ENCODE measurements at regions not wholly inside any gene's neighbourhood (a gene's known extent, or its start where the extent isn't known, plus 50 kb on each side); places are given as distances from the start of the nearest gene placed in this dataset.
A peak's percentile ranks its signal among the peaks of the same experiment; 100 is the strongest.

DNA sequence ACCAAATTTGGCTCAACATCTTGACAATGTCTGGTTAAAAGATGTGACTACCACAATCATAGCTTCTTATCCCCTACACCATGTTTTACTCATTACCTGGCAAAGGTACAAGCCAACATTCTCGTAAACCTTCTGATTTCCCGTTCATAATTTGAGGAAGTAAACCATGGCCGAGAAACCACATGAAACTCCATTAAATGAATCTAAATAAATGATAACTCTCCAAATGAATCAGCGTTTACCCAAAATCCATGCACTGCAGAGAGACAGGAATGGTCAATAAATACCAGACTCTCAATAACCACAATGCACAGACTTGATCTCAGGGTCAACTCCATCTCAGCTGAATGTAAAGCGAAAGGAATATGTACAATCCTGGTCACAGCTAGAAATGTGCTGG, 125.2 kb downstream of the TYW3 start (continued):
- TF ChIP-seq, protein P1, sequence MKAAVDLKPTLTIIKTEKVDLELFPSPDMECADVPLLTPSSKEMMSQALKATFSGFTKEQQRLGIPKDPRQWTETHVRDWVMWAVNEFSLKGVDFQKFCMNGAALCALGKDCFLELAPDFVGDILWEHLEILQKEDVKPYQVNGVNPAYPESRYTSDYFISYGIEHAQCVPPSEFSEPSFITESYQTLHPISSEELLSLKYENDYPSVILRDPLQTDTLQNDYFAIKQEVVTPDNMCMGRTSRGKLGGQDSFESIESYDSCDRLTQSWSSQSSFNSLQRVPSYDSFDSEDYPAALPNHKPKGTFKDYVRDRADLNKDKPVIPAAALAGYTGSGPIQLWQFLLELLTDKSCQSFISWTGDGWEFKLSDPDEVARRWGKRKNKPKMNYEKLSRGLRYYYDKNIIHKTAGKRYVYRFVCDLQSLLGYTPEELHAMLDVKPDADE (IDR thresholded peaks at IDR 0.05) = no peak
- TF ChIP-seq, protein P2, sequence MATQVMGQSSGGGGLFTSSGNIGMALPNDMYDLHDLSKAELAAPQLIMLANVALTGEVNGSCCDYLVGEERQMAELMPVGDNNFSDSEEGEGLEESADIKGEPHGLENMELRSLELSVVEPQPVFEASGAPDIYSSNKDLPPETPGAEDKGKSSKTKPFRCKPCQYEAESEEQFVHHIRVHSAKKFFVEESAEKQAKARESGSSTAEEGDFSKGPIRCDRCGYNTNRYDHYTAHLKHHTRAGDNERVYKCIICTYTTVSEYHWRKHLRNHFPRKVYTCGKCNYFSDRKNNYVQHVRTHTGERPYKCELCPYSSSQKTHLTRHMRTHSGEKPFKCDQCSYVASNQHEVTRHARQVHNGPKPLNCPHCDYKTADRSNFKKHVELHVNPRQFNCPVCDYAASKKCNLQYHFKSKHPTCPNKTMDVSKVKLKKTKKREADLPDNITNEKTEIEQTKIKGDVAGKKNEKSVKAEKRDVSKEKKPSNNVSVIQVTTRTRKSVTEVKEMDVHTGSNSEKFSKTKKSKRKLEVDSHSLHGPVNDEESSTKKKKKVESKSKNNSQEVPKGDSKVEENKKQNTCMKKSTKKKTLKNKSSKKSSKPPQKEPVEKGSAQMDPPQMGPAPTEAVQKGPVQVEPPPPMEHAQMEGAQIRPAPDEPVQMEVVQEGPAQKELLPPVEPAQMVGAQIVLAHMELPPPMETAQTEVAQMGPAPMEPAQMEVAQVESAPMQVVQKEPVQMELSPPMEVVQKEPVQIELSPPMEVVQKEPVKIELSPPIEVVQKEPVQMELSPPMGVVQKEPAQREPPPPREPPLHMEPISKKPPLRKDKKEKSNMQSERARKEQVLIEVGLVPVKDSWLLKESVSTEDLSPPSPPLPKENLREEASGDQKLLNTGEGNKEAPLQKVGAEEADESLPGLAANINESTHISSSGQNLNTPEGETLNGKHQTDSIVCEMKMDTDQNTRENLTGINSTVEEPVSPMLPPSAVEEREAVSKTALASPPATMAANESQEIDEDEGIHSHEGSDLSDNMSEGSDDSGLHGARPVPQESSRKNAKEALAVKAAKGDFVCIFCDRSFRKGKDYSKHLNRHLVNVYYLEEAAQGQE (IDR thresholded peaks at IDR 0.05; ENCODE audit: unreplicated experiment) = no peak

DNA sequence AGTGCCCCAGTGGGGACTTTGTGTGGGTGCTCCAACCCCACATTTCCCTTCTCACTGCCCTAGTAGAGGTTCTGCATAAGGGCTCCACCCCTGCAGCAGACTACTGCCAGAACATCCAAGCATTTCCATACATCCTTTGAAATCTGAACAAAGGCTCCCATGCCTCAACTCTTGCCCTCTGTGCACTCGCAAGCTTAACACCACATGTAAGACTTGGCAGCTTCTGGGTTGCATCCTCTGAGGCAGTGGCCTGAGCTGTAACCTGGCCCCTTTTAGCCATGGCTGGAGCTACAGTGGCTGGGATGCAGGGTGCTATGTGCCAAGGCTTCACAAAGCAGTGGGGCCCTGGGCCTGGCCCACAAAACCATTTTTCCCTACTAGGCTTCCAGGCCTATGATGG, 128.9 kb downstream of the TYW3 start:
- H3K27me3 Mint-ChIP-seq (ENCODE audit: insufficient read depth, low read depth, poor library complexity) = no peaks in the 10 kb centered on the region
- H2AFZ ChIP-seq = 0 out of 2 replicates have a peak overlapping the region, but pooled peaks have one; percentile 61
- H3K4me3 ChIP-seq = no peak overlapping the region
- H3K4me1 ChIP-seq (ENCODE audit: insufficient read depth) = no peaks in the 10 kb centered on the region
- no peaks in the 10 kb centered on the region for H3K27me3 ChIP-seq (ENCODE audit: insufficient read depth)
- TF ChIP-seq STAT1 (IDR thresholded peaks at IDR 0.05; ENCODE audit: unreplicated experiment) (no peak), JUNB (IDR thresholded peaks at IDR 0.05; ENCODE audit: unreplicated experiment) (no peak), NANOG (IDR thresholded peaks at IDR 0.05; ENCODE audit: borderline replicate concordance) (no peak), EZH2 (IDR thresholded peaks at IDR 0.05; ENCODE audit: low read depth, unreplicated experiment) (no peak), POLR2AphosphoS5 (IDR thresholded peaks at IDR 0.05; ENCODE audit: low read depth) (no peak), ZNF114 (CRISPR knock-in tag; IDR thresholded peaks at IDR 0.05) (no peak), ZNF331 (CRISPR knock-in tag; IDR thresholded peaks at IDR 0.05; ENCODE audit: low read depth) (no peak)
- TF ChIP-seq, protein P1 (IDR thresholded peaks at IDR 0.05) = no peak
- TF ChIP-seq, protein P3, sequence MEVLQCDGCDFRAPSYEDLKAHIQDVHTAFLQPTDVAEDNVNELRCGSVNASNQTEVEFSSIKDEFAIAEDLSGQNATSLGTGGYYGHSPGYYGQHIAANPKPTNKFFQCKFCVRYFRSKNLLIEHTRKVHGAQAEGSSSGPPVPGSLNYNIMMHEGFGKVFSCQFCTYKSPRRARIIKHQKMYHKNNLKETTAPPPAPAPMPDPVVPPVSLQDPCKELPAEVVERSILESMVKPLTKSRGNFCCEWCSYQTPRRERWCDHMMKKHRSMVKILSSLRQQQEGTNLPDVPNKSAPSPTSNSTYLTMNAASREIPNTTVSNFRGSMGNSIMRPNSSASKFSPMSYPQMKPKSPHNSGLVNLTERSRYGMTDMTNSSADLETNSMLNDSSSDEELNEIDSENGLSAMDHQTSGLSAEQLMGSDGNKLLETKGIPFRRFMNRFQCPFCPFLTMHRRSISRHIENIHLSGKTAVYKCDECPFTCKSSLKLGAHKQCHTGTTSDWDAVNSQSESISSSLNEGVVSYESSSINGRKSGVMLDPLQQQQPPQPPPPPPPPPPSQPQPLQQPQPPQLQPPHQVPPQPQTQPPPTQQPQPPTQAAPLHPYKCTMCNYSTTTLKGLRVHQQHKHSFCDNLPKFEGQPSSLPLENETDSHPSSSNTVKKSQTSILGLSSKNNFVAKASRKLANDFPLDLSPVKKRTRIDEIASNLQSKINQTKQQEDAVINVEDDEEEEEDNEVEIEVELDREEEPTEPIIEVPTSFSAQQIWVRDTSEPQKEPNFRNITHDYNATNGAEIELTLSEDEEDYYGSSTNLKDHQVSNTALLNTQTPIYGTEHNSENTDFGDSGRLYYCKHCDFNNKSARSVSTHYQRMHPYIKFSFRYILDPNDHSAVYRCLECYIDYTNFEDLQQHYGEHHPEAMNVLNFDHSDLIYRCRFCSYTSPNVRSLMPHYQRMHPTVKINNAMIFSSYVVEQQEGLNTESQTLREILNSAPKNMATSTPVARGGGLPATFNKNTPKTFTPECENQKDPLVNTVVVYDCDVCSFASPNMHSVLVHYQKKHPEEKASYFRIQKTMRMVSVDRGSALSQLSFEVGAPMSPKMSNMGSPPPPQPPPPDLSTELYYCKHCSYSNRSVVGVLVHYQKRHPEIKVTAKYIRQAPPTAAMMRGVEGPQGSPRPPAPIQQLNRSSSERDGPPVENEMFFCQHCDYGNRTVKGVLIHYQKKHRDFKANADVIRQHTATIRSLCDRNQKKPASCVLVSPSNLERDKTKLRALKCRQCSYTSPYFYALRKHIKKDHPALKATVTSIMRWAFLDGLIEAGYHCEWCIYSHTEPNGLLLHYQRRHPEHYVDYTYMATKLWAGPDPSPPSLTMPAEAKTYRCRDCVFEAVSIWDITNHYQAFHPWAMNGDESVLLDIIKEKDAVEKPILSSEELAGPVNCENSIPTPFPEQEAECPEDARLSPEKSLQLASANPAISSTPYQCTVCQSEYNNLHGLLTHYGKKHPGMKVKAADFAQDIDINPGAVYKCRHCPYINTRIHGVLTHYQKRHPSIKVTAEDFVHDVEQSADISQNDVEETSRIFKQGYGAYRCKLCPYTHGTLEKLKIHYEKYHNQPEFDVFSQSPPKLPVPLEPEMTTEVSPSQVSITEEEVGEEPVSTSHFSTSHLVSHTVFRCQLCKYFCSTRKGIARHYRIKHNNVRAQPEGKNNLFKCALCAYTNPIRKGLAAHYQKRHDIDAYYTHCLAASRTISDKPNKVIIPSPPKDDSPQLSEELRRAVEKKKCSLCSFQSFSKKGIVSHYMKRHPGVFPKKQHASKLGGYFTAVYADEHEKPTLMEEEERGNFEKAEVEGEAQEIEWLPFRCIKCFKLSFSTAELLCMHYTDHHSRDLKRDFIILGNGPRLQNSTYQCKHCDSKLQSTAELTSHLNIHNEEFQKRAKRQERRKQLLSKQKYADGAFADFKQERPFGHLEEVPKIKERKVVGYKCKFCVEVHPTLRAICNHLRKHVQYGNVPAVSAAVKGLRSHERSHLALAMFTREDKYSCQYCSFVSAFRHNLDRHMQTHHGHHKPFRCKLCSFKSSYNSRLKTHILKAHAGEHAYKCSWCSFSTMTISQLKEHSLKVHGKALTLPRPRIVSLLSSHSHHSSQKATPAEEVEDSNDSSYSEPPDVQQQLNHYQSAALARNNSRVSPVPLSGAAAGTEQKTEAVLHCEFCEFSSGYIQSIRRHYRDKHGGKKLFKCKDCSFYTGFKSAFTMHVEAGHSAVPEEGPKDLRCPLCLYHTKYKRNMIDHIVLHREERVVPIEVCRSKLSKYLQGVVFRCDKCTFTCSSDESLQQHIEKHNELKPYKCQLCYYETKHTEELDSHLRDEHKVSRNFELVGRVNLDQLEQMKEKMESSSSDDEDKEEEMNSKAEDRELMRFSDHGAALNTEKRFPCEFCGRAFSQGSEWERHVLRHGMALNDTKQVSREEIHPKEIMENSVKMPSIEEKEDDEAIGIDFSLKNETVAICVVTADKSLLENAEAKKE (CRISPR knock-in tag; IDR thresholded peaks at IDR 0.05) = no peak
- TF ChIP-seq, protein P4, sequence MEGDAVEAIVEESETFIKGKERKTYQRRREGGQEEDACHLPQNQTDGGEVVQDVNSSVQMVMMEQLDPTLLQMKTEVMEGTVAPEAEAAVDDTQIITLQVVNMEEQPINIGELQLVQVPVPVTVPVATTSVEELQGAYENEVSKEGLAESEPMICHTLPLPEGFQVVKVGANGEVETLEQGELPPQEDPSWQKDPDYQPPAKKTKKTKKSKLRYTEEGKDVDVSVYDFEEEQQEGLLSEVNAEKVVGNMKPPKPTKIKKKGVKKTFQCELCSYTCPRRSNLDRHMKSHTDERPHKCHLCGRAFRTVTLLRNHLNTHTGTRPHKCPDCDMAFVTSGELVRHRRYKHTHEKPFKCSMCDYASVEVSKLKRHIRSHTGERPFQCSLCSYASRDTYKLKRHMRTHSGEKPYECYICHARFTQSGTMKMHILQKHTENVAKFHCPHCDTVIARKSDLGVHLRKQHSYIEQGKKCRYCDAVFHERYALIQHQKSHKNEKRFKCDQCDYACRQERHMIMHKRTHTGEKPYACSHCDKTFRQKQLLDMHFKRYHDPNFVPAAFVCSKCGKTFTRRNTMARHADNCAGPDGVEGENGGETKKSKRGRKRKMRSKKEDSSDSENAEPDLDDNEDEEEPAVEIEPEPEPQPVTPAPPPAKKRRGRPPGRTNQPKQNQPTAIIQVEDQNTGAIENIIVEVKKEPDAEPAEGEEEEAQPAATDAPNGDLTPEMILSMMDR (conservative IDR thresholded peaks at IDR 0.05; ENCODE audit: low read depth in 2 of 2) = no peak
- H3K4me1 Mint-ChIP-seq = peaks cover 6% of the 10 kb centered on the region
- H3K4me2 ChIP-seq = no peak overlapping the region
- no peak for DNase-seq (ENCODE audit: low spot score)
- no peak overlapping the region for H3K27ac Mint-ChIP-seq
- no peaks in the 10 kb centered on the region for H3F3A ChIP-seq (replicated peaks; ENCODE audit: low read depth)
- no peak overlapping the region for H3K27ac ChIP-seq (ENCODE audit: low read depth)
- no peaks in the 10 kb centered on the region for H3K79me2 ChIP-seq (replicated peaks; ENCODE audit: insufficient read depth)
- H3K9me2 ChIP-seq (ENCODE audit: insufficient read depth) = peaks cover 17% of the 10 kb centered on the region
- no peak overlapping the region for H3K4me3 Mint-ChIP-seq
- ATAC-seq = no peak; the same call in 2 of the 3 replicates
- no peaks in the 10 kb centered on the region for H4K20me1 ChIP-seq (replicated peaks; ENCODE audit: insufficient read depth)
- no peaks in the 10 kb centered on the region for H3K36me3 ChIP-seq (ENCODE audit: insufficient read depth)
- peaks cover 16% of the 10 kb centered on the region; the same call in 2 of the 3 replicates for H3K9me3 Mint-ChIP-seq
- H3K36me3 Mint-ChIP-seq (ENCODE audit: low read depth) = peaks cover 7% of the 10 kb centered on the region; the same call in 2 of the 3 replicates
